HEK293 (cell line): ENCODE measurements at regions not wholly inside any gene's neighbourhood (a gene's known extent, or its start where the extent isn't known, plus 50 kb on each side); places are given as distances from the start of the nearest gene placed in this dataset.
"Not testable (repeated sequence)": the region's sequence is repeated elsewhere in the genome, so short reads cannot be mapped to it uniquely, and the experiment has no call there.

ENCODE experiments used
- CTCF ChIA-PET: fragments of 350-600 bp; formaldehyde crosslinking; extraction: SDS; loops from one replicate; lab custom pipeline; 2021; ENCODE audit warnings: antibody characterized with exemption; lab: Yijun Ruan, JAX
- POLR2A ChIA-PET: fragments of 300-600 bp; formaldehyde crosslinking; extraction: SDS; loops from one replicate; lab custom pipeline; 2020; ENCODE audit warnings: antibody characterized with exemption, inconsistent platforms; lab: Yijun Ruan, JAX
- H3K27ac ChIP-seq: fragments of 200-500 bp; sonication (Bioruptor generic); 2 replicates; pipeline ENCODE4 v1.5.1; 2014; ENCODE audit warnings: low read depth, low read length, control low read depth, inconsistent platforms; ENCODE audit errors: extremely low read depth
- H3K36me3 ChIP-seq, 2 experiments: fragments of 200-500 bp in 1 of 2; sonication (Bioruptor generic) in 1 of 2; 1 replicate in 1 of 2; 2 replicates in 1 of 2; pipeline ENCODE4 v1.5.1; 2014 to 2017; ENCODE audit warnings: inconsistent platforms in 2 of 2, low read length in 2 of 2; ENCODE audit not compliant: control insufficient read depth in 2 of 2, insufficient read depth in 1 of 2
- H3K4me1 ChIP-seq: fragments of 200-500 bp; sonication (Bioruptor generic); 2 replicates; pipeline ENCODE4 v1.5.1; 2014; ENCODE audit warnings: mild to moderate bottlenecking, low read length, inconsistent platforms; ENCODE audit not compliant: control insufficient read depth, insufficient read depth
- H3K4me3 ChIP-seq: 2 replicates; pipeline ENCODE4 v1.5.1; 2011; ENCODE audit warnings: low read depth, mild to moderate bottlenecking, control low read depth, low read length, moderate library complexity
- H3K9me3 ChIP-seq: fragments of 200-500 bp; sonication (Bioruptor generic); 2 replicates; pipeline ENCODE4 v1.5.1; 2014; ENCODE audit warnings: low read depth, low read length, inconsistent platforms; ENCODE audit not compliant: control insufficient read depth, insufficient read depth
- ZNF10 ChIP-seq: fragments of 450-650 bp; formaldehyde crosslinking; IDR thresholded peaks from 2 replicates; pipeline ENCODE4 v1.5.1; 2017; ENCODE audit warnings: missing biosample characterization, missing genetic modification characterization
- ZNF146 ChIP-seq: fragments of 450-650 bp; formaldehyde crosslinking; IDR thresholded peaks from 2 replicates; pipeline ENCODE4 v1.5.1; 2016; ENCODE audit warnings: missing biosample characterization, missing genetic modification characterization
- ZNF433 ChIP-seq: fragments of 450-650 bp; formaldehyde crosslinking; IDR thresholded peaks from 2 replicates; pipeline ENCODE4 v1.5.1; 2016; ENCODE audit warnings: missing biosample characterization, missing genetic modification characterization, low read depth
- ZNF560 ChIP-seq: fragments of 450-650 bp; formaldehyde crosslinking; IDR thresholded peaks from 2 replicates; pipeline ENCODE4 v1.5.1; 2017; ENCODE audit warnings: missing biosample characterization, missing genetic modification characterization, borderline replicate concordance

DNA sequence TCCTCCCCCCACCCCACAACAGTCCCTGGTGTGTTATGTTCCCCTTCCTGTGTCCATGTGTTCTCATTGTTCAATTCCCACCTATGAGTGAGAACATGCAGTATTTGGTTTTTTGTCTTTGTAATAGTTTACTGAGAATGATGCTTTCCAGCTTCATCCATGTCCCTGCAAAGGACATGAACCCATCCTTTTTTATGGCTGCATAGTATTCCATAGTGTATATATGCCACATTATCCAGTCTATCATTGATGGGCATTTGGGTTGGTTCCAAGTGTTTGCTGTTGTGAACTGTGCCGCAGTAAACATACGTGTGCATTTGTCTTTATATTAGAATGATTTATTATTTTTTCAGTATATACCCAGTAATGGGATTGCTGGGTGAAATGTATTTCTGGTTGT lies 104.0 kb downstream of the CCDC74A start:
- H3K4me1 ChIP-seq, H3K36me3 ChIP-seq, H3K4me3 ChIP-seq, POLR2A ChIA-PET, H3K27ac ChIP-seq, H3K9me3 ChIP-seq, CTCF ChIA-PET: not testable (repeated sequence)
- TF ChIP-seq ZNF146 (tag by site-specific recombination), result peak; percentile 50; the same call in 1 of the 2 replicates

DNA sequence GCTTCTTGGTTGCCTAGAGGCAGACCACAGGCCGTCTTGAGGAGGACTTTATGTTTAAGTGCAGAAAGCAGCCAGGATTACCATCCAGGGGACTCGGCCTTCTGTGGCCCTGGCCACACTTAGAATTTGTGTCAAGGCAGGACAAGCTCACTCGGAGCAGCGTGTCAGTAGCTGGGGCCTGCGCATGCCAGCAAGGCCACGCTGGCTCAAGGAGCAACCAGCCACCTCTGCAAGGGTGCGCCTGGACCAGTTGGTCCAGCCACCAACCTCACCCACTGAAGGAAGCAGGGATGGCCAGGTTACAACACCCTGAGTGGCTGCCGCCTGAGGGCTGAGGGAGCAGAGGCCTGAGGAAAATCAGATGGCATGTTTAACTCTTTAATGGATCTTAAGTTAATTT lies 105.7 kb downstream of the CCDC74A start:
- H3K27ac ChIP-seq, H3K4me3 ChIP-seq, H3K4me1 ChIP-seq, H3K9me3 ChIP-seq, CTCF ChIA-PET, H3K36me3 ChIP-seq, POLR2A ChIA-PET: not testable (repeated sequence)

DNA sequence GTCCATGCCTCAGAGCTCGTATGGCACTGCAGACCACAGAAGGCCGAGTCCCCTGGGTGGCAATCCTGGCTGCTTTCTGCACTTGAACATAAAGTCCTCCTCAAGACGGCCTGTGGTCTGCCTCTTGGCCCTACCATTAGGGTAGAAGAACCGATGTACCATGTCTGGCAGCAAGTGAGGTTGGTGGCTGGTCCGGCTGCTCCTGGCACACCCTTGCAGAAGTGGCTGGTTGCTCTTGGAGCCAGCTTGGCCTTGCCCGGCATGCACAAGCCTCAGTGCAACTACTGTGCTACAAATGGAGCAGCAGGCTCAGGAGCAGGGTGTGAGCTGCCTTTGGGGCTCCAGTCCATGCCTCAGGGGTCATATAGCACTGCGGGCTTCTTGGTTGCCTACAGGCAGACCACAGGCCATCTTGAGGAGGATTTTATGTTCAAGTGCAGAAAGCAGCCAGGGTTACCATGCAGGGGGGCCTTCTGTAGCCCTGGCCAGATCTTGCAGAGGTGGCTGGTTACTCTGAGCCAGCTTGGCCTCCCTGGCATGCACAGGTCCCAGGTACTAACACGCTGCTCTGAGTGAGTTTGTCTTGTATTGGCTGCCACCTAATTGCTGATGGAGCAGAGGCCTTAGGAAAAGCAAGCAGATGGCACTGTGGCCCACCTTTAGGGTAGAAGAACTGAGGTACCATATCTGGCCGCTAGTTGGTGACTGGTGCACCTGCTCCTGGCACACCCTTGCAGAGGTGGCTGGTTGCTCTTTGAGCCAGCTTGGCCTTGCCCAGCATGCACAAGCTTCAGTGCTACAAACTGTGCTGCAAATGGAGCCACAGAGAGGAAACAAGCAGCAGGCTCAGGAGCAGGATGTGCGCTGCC lies 106.4 kb downstream of the CCDC74A start:
- H3K4me1 ChIP-seq, H3K4me3 ChIP-seq, H3K9me3 ChIP-seq, POLR2A ChIA-PET, CTCF ChIA-PET, H3K27ac ChIP-seq, H3K36me3 ChIP-seq: not testable (repeated sequence)

DNA sequence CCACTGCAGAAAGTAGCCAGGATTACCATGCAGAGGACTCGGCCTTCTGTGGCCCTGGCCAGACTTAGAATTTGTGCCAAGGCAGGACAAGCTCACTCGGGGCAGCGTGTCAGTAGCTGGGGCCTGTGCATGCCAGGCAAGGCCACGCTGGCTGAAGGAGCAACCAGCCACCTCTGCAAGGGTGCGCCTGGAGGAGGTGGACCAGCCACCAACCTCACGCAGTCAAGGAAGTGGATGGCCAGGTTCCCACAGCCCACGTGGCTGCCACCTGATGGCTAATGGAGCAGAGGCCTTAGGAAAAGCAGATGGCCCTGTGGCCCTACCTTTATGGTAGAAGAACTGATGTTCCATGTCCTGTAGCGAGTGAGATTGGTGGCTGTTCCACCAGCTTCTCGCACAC lies 107.9 kb downstream of the CCDC74A start:
- CTCF ChIA-PET, result no interaction called here
- Histone ChIP-seq H3K9me3 (no peaks in the 10 kb centered on the region), H3K4me3 (no peak overlapping the region)
- POLR2A ChIA-PET, result no interaction called here
- TF ChIP-seq ZNF560 (tag by site-specific recombination) (no peak), ZNF10 (tag by site-specific recombination) (no peak), ZNF433 (tag by site-specific recombination) (no peak)
- TF ChIP-seq, all 188 proteins: peak for 0
- Histone ChIP-seq H3K4me1 (no peaks in the 10 kb centered on the region), H3K36me3 (no peaks in the 10 kb centered on the region), H3K27ac (no peak overlapping the region)

DNA sequence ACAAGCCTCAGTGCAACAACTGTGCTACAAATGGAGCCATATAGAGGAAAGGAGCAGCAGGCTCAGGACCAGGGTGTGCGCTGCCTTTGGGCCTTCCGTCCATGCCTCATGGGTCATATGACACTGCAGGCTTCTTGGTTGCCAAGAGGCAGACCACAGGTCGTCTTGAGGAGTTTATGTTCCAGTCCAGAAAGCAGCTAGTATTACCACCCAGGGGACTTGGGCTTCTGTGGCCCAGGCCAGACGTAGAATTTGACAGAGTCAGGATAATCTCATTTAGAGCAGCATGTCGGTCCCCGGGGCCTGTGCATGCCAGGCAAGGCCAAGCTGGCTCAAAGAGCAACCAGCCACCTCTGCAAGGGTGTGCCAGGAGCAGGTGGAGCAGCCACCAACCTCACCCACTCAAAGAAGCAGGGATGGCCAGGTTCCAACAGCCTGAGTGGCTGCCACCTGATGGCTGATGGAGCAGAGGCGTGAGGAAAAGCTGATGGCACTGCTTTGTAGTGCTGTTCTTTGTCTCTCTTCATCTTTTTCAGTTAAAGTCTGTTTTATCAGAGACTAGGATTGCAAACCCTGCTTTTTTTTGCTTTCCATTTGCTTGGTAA lies 109.1 kb downstream of the CCDC74A start:
- H3K9me3 ChIP-seq, H3K4me1 ChIP-seq, H3K27ac ChIP-seq, H3K36me3 ChIP-seq, H3K4me3 ChIP-seq, CTCF ChIA-PET, POLR2A ChIA-PET: not testable (repeated sequence)

DNA sequence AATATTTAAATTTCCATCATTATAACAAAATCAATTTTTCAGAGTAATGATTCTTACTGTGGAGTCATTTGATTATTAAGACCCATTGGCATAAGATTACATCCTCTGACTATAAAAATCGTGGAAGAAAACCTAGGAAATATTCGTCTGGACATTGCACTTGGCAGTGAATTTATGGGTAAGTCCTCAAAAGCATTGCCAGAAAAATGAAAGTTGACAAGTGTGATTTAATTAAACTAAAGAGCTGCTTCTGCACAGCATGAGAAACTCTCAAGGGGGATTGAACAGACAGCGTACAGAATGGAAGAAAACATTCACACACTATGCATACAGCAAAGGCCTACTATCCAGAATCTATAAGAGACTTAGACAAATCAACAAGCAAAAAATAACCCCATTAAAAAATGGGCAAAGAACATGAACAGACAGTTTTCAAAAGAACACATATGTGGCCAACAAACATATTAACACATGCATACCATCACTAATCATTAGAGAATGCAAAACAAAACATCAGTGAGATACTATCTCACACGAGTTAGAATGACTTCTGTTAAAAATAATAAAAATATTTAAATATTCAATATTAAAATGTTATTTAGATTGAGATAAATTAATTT lies 111.4 kb downstream of the CCDC74A start:
- POLR2A ChIA-PET, H3K27ac ChIP-seq, H3K4me3 ChIP-seq, H3K36me3 ChIP-seq, H3K4me1 ChIP-seq, H3K9me3 ChIP-seq, CTCF ChIA-PET: not testable (repeated sequence)
